ENCODE measurements at regions not wholly inside any gene's neighbourhood (a gene's known extent, or its start where the extent isn't known, plus 50 kb on each side); places are given as distances from the start of the nearest gene placed in this dataset.

DNA sequence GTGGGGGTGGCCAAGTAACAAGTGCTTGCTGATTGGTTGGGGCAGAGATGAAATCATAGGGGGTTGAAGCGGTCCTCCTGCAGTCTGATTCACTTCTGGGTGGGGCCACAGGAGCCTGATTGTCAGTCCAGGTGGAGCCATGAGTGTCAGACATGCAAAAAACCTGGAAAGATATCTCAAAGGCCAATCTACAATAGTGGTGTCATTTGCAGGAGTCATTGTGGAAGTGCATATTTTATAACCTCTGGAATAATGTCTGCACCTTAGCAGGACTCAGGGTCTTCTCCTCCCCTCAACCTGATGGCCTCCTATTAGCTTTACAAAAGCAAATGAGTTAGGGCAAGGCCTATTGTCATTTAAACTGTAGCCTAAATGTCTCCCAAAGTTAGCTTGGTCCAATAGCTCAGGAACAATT is 241.4 kb downstream of the NUAK1 start:
- Histone ChIP-seq H2AFZ (ENCODE audit: low read length) (no peak overlapping the region), H3K79me2 (ENCODE audit: insufficient read depth, low read length) (no peaks in the 10 kb centered on the region), H3K4me3 (replicated peaks in 1 of 3; ENCODE audit: insufficient read depth in 1 of 3, low read depth in 2 of 3, low read length in 3 of 3) (no peak overlapping the region), H4K20me1 (ENCODE audit: insufficient read depth, low read length) (no peaks in the 10 kb centered on the region), H3K9me3 (ENCODE audit: low read length) (no peaks in the 10 kb centered on the region), H3K27ac (ENCODE audit: extremely low read length, insufficient read depth, low read length) (no peak overlapping the region), H3K4me1 (ENCODE audit: insufficient read depth, low read length) (no peaks in the 10 kb centered on the region), H3K9ac (ENCODE audit: insufficient read depth, low read depth, low read length) (no peak overlapping the region), H3K4me2 (ENCODE audit: low read depth, low read length) (no peak overlapping the region), H3K27me3 (ENCODE audit: control insufficient read depth in 1 of 2, insufficient read depth in 2 of 2, low read length in 2 of 2) (no peaks in the 10 kb centered on the region), H3K36me3 (replicated peaks in 1 of 2; ENCODE audit: control insufficient read depth in 1 of 2, insufficient read depth in 2 of 2, low read length in 2 of 2) (no peaks in the 10 kb centered on the region)
- DNase-seq (ENCODE audit: low spot score) (no peak), ATAC-seq (no peak), FAIRE-seq (no peak)
- ChIA-PET POLR2A (no interaction called here), CTCF (ENCODE audit: low intra/inter-chr PET ratio, low total read pairs) (no interaction called here)
- in situ Hi-C loops (cut with HindIII; ENCODE audit: extremely low pct_ligation_motif_present, low pct_unique_long_range_greater_than_20kb): no loop called here
- 10% methylated on average over 1 of the region's 1 CpG for WGBS (ENCODE audit: low lambda C conversion rate)
- intact Hi-C loops (cut with micrococcal nuclease; ENCODE audit: unreplicated experiment): no loop called here
- BruUV-seq (replicated peaks): no TSS peak
- TF ChIP-seq AGO2 (optimal IDR thresholded peaks at IDR 0.05; ENCODE audit: low read depth, low read length): no peak
- TF ChIP-seq, protein P1, sequence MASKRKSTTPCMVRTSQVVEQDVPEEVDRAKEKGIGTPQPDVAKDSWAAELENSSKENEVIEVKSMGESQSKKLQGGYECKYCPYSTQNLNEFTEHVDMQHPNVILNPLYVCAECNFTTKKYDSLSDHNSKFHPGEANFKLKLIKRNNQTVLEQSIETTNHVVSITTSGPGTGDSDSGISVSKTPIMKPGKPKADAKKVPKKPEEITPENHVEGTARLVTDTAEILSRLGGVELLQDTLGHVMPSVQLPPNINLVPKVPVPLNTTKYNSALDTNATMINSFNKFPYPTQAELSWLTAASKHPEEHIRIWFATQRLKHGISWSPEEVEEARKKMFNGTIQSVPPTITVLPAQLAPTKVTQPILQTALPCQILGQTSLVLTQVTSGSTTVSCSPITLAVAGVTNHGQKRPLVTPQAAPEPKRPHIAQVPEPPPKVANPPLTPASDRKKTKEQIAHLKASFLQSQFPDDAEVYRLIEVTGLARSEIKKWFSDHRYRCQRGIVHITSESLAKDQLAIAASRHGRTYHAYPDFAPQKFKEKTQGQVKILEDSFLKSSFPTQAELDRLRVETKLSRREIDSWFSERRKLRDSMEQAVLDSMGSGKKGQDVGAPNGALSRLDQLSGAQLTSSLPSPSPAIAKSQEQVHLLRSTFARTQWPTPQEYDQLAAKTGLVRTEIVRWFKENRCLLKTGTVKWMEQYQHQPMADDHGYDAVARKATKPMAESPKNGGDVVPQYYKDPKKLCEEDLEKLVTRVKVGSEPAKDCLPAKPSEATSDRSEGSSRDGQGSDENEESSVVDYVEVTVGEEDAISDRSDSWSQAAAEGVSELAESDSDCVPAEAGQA (IDR thresholded peaks at IDR 0.05; ENCODE audit: low read depth): no peak
- TF ChIP-seq, protein P1 (CRISPR knock-in tag; IDR thresholded peaks at IDR 0.05; ENCODE audit: borderline replicate concordance): no peak
- no peak for TF ChIP-seq RBM22 (optimal IDR thresholded peaks at IDR 0.05; ENCODE audit: low read length)
- no peak for TF ChIP-seq KLF16 (CRISPR knock-in tag; IDR thresholded peaks at IDR 0.05)
- TF ChIP-seq, protein P2, sequence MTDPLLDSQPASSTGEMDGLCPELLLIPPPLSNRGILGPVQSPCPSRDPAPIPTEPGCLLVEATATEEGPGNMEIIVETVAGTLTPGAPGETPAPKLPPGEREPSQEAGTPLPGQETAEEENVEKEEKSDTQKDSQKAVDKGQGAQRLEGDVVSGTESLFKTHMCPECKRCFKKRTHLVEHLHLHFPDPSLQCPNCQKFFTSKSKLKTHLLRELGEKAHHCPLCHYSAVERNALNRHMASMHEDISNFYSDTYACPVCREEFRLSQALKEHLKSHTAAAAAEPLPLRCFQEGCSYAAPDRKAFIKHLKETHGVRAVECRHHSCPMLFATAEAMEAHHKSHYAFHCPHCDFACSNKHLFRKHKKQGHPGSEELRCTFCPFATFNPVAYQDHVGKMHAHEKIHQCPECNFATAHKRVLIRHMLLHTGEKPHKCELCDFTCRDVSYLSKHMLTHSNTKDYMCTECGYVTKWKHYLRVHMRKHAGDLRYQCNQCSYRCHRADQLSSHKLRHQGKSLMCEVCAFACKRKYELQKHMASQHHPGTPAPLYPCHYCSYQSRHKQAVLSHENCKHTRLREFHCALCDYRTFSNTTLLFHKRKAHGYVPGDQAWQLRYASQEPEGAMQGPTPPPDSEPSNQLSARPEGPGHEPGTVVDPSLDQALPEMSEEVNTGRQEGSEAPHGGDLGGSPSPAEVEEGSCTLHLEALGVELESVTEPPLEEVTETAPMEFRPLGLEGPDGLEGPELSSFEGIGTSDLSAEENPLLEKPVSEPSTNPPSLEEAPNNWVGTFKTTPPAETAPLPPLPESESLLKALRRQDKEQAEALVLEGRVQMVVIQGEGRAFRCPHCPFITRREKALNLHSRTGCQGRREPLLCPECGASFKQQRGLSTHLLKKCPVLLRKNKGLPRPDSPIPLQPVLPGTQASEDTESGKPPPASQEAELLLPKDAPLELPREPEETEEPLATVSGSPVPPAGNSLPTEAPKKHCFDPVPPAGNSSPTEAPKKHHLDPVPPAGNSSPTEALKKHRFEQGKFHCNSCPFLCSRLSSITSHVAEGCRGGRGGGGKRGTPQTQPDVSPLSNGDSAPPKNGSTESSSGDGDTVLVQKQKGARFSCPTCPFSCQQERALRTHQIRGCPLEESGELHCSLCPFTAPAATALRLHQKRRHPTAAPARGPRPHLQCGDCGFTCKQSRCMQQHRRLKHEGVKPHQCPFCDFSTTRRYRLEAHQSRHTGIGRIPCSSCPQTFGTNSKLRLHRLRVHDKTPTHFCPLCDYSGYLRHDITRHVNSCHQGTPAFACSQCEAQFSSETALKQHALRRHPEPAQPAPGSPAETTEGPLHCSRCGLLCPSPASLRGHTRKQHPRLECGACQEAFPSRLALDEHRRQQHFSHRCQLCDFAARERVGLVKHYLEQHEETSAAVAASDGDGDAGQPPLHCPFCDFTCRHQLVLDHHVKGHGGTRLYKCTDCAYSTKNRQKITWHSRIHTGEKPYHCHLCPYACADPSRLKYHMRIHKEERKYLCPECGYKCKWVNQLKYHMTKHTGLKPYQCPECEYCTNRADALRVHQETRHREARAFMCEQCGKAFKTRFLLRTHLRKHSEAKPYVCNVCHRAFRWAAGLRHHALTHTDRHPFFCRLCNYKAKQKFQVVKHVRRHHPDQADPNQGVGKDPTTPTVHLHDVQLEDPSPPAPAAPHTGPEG (CRISPR knock-in tag; IDR thresholded peaks at IDR 0.05): no peak
- TF ChIP-seq, protein P3, sequence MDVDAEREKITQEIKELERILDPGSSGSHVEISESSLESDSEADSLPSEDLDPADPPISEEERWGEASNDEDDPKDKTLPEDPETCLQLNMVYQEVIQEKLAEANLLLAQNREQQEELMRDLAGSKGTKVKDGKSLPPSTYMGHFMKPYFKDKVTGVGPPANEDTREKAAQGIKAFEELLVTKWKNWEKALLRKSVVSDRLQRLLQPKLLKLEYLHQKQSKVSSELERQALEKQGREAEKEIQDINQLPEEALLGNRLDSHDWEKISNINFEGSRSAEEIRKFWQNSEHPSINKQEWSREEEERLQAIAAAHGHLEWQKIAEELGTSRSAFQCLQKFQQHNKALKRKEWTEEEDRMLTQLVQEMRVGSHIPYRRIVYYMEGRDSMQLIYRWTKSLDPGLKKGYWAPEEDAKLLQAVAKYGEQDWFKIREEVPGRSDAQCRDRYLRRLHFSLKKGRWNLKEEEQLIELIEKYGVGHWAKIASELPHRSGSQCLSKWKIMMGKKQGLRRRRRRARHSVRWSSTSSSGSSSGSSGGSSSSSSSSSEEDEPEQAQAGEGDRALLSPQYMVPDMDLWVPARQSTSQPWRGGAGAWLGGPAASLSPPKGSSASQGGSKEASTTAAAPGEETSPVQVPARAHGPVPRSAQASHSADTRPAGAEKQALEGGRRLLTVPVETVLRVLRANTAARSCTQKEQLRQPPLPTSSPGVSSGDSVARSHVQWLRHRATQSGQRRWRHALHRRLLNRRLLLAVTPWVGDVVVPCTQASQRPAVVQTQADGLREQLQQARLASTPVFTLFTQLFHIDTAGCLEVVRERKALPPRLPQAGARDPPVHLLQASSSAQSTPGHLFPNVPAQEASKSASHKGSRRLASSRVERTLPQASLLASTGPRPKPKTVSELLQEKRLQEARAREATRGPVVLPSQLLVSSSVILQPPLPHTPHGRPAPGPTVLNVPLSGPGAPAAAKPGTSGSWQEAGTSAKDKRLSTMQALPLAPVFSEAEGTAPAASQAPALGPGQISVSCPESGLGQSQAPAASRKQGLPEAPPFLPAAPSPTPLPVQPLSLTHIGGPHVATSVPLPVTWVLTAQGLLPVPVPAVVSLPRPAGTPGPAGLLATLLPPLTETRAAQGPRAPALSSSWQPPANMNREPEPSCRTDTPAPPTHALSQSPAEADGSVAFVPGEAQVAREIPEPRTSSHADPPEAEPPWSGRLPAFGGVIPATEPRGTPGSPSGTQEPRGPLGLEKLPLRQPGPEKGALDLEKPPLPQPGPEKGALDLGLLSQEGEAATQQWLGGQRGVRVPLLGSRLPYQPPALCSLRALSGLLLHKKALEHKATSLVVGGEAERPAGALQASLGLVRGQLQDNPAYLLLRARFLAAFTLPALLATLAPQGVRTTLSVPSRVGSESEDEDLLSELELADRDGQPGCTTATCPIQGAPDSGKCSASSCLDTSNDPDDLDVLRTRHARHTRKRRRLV (CRISPR knock-in tag; IDR thresholded peaks at IDR 0.05): no peak
- no peak for TF ChIP-seq CBFB (CRISPR knock-in tag; IDR thresholded peaks at IDR 0.05)
